K562 (cell line): ENCODE measurements at regions not wholly inside any gene's neighbourhood (a gene's known extent, or its start where the extent isn't known, plus 50 kb on each side); places are given as distances from the start of the nearest gene placed in this dataset.

ENCODE experiments used
- CHD4 ChIP-seq: fragments of 200-600 bp; sonication (generic); IDR thresholded peaks from 3 replicates; pipeline ENCODE4 v1.6.1; 2012; ENCODE audit warnings: low read depth, mild to moderate bottlenecking, mixed read lengths, low read length, inconsistent platforms; ENCODE audit not compliant: insufficient read depth, insufficient replicate concordance, poor library complexity, severe bottlenecking
- EZH2 ChIP-seq: IDR thresholded peaks from 2 replicates; pipeline ENCODE4 v1.6.1; 2012; ENCODE audit warnings: low read depth, mild to moderate bottlenecking, inconsistent platforms, low read length, borderline replicate concordance
- LARP7 ChIP-seq: fragments of 450-650 bp; IDR thresholded peaks from 2 replicates; pipeline ENCODE4 v1.6.1; 2016

GRCh38 chr2:194618432-194618831 is 1038.6 kb upstream of the SLC39A10 start:
- no peak for TF ChIP-seq EZH2
- TF ChIP-seq CHD4: no peak
- no peak for TF ChIP-seq LARP7
